Muscle of back (tissue), 3 donors: ENCODE measurements at regions not wholly inside any gene's neighbourhood (a gene's known extent, or its start where the extent isn't known, plus 50 kb on each side); places are given as distances from the start of the nearest gene placed in this dataset.
A peak's percentile ranks its signal among the peaks of the same experiment; 100 is the strongest.
"Not testable (repeated sequence)": the region's sequence is repeated elsewhere in the genome, so short reads cannot be mapped to it uniquely, and the experiment has no call there.

Experiments used
- DNase-seq, 3 donors: peaks; one replicate each; pipeline versions ENCODE4 v3.0.0 to v3.0.0-alpha.2; 2013

DNA sequence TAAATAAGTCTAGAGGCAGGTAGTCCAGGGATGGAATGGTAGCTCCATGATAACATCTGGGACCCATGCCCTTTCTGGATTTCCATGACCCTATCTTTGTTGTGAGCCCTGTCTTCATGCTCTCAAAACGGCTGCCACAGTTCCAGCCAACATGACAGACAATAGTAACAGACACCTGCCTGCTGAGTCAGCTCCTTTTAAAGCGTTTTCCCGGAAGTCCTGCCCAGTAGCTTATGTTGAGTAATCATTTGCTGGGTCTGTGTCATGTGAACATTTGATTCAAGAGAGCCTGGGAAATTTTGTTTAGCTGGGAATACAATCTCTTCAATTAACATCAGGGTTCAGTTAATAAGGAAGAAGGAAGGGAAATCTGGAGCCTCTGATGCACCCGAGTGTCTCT lies 262.2 kb upstream of the SULF2 start:
- no peak for DNase-seq

DNA sequence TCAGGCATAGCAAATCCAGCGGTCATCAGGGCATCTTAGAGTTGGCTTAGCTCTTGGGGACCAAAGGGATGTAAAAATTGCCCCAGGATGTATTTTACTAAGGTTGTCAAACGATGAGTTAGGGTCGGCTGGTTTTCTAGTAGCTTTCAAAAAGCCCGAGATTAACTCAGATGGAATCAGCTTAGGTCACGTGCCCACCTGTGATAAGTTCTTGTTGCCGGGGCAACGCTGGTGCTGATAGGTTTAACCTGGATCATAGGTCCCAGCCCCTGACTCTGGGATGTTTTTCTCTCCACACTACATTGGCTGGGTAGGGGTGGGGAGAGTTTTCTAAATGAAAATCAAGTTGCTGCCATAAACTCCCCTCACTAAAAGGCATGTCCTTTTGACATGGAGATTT lies 257.3 kb upstream of the SULF2 start:
- DNase-seq, result no peak

DNA sequence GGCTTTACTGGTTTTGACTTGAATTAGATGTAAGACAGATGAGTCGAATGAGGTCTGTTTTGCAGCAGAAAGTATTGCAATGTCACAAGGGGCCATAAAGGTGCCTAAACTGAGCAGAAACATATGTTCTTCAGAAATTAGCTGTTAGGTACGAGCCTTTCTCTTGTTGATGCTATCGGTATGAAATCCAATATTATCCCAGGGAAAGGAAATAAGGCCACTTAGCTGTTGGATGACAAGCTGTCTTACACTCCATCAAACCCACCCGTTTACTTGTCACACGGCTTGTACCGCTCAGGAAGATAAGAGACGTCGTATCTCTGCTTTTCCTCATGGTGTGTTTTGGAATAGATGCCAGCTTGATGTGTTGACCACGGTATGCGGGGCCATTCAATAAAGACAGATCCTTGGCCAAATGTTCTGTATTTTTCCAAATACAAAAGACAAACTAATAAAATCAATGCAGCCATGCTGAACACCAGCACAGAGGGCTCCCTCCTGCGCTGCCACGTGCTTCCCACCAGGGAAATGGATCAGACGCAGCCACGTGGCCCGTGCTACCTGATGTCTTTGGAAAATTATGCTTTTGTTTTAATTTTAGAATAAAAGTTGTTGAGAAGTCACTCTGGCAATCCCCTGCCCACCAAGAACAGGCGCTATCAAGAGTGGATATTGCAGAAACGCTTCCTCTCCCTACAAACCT lies 255.9 kb upstream of the SULF2 start:
- no peak for DNase-seq

DNA sequence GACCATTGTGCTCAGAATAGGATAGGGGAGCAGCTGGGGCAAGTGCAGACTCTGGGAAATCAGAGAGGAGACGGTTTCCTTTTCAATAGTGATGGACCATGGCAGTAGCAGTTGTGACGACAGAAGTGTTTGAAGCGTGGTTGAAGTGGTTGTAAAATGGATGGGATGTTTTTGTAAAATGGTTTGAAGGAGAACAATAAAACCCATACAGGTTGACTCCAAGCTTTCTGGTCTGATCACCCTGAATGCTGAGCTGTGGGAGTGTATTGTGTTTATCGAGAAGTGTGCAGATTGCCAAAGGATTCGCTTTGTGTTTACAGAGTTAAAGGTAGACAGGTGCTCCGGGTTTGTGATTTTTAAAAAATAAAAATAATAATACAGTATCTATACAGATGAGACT lies 255.2 kb upstream of the SULF2 start:
- DNase-seq, result no peak

DNA sequence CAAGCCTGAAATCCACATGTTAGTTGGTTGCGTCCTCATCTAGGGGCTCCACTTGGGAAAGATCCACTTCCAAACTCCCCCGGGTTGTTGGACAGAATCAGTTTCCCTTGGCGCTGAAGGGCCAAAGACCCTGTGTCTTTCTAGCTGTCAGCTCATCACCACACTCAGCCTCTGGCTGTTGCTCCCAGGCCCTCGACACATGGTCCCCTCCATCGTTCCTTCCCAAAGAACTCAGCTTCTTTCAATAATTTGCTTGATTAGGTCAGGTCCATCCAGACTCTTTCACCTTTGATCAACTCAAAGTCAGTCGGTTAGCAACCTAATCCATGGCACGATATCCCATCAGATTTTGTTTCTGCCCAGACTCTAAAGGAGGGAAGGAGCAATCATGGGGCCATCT lies 254.8 kb upstream of the SULF2 start:
- no peak for DNase-seq

DNA sequence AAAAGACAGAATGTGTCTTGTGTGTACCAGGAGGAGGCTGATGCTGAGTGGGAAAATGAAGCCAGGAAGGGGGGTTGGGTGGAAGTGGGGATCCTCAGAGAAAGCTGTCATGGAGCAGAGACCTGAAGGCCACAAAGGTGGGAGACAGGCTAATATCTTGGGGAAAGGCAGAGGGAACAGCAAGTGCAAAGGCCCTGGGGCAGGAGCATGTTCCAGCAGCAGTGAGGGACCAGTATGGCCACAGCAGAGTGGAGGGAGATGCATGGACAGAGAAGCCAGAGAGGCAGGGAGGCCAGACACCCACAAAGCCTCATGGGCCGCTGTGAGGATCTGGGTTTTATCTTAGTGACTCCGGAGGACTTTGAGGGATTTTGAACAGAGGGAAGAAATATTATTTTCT lies 254.2 kb upstream of the SULF2 start:
- DNase-seq, result no peak

DNA sequence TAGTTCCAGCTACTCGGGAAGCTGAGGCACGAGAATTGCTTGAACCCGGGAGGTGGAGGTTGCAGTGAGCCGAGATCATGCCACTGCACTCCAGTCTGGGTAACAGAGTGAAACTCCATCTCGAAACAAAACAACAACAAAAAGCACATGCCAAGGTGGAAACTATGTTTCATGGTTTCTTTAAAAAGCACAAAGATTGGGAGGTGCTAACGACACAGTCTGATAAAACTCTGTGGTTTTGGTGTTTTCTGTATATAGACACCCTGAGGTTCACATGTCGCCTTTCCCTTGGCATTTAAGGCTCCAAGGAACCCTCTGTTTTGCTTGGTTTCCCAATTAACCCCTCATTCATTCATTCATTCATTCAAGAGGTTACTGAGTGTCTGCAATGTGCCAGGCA lies 253.4 kb upstream of the SULF2 start:
- DNase-seq, result no peak

DNA sequence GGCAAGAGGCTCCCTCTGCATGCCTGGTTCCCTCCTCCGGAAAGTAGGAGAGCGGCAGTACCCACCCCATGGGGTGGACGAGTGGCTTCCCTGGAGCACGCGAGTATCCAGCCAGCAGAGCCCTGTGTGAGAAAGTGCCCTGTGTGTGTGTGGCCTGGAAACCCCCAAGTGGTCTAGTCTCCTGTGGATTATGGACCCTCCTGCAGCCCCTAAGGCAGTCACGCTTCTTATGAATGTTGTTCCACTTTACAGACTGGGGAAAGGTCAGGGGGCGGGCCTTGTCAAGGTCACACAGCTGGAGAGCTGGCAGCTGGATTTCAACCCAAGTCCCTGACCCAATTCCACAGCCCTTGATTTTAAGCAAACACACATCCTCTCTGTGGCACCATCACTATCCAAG lies 252.5 kb upstream of the SULF2 start:
- not testable (repeated sequence) for DNase-seq

DNA sequence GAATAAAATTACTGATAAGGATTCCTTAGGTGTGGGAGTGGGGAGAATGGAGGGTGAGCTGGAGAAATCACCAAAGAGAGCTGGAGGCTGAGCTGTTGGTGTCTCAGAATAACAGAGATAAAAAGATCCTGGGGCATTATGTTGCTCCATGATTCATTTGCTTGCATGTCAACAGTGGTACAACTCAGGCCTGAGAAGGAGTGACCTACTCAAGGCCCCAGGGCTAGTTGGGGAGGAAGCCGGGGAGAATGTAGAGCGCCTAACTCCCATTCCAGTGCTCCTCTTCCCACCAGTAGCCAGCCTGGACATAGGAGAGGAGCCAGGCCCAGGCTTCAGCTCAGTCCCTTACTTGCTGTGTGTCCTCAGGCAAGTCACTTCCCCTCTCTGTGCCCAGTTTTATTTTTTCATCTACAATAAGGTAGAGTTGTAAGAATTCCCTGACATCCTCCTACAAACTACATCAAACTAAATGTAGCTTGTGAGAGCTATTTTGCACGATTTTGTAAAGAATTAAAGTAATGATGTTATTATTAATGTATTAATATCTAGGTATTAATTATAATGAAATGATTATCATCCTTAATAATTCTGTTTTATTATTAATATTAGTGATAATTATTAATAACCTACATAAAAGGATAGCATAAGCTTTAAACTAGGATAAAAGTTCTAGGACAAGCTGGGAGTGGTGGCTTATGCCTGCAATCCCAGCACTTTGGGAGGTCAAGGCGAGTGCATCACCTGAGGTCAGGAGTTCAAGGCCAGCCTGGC lies 250.9 kb upstream of the SULF2 start:
- no peak for DNase-seq

DNA sequence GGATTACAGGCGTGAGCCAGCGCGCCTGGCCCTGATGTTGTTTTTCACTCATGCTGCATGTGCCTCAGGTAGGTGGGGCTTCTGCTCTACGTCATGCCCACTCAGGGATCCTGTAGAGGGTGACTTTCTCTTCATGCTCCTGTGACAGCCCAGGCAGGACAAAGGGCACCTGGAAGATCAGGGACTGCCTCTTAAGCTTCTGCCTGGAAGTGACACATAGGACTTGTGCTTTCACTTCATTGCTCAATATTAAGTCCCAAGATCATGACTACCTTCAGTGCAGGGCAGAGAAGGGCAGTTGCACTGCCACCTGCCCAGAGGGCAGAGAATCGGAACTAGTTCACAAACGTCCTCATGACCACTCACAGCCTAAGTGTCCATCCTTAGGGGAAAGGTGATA lies 249.5 kb upstream of the SULF2 start:
- DNase-seq, result no peak

DNA sequence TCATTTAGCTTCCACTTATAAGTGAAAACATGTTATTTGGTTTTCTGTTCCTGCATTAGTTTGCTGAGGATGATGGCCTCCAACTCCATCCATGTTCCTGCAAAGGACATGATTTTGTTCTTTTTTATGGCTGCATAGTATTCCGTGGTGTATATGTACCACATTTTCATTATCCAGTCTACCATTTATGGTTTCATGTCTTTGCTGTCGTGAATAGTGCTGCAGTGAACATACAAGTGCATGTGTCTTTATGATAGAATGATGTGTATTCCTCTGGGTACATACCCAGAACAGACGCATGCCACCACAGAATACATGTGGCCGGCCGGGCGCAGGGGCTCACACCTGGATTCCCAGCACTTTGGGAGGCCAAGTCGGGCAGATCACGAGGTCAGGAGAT lies 247.7 kb upstream of the SULF2 start:
- not testable (repeated sequence) for DNase-seq

DNA sequence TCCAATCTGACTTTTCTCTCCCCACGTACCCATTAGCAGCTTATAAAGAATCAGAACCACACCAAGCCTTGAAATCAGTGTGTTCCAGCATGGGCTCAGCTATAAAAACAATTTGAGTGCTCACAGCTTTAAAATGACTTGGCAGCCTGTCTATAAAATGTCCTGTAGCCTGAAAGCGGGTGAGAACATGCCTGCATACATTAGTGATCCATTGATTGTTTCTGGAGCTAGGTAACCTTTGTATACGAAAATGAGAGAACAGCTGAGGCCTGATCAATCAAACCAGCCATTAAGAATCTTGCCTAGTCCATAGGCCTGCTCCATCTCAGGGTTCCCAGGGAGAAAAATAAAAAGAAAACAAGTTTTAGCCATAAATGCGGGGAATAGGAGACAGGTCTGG lies 245.8 kb upstream of the SULF2 start:
- DNase-seq, result no peak

DNA sequence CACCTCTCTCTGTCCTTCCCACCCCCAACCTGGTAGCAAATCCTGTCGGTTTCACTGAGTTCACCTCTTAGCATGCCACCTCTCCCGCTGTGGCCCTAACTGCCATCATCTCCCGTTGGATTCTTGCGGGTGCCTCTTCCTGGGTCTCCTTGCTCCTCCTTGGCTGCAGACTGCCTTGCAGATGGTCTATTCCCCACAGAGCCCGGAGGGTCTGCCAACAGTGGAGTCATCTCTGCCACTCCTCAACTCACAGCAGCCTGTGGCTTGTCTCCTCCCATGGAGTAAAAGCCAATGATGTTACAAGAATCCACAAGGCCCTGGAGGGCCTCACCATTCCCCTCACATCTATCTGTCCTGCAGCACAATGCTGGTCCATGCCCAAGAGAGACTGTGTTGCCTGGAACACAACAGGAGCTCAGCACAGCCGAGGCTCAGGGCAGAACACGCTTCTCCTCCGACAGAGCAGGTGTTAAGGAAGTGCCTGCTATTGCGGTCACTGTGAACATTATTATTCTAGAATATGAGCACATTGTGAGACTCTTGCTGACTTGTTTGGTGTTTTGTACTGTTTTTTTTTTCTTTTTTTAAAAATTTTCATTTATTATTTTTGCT lies 241.8 kb upstream of the SULF2 start:
- DNase-seq, result no peak

DNA sequence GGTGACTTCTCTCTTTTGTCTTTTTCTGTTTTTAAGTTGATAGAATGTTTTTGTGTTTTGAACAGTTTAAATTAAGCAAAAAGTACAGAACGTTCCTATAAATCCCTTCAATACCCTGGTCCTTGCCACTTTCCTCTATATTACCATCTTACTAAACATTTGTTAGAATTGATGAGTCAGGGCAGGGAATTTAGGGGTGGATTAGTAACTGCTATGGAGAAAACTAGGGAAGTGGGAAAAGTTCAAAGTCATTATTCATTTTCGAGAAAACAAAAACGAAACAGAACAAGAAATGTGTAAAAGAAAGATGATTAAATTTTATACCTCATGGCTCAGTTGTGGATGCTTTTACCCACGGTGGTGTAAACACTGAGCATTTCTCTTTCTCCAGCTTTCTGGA lies 240.4 kb upstream of the SULF2 start:
- DNase-seq, result no peak

DNA sequence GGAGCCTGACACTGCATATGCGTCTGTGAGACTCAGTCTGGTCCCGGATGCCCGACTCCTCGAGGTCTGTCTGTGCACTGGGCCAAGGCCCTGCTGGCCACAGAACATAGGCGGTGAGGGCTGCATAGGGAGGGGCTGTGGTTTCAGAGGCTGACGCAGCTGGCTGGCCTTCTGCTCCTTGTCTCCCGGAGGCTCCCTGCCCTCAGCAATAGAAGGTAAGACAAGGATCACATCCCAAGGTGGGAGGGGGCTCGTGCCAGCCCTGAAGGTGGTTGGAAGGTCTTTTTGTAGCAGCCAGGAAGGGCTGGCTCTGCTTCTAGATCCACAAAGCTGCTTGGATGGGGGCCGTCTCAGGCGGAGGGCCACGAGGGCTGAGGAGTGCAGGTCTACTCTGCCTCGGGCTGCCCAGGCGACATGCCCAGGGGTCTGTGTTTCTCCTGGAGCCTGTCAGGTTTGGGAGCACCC lies 239.8 kb upstream of the SULF2 start:
- peak; percentile 59 to 71 (median 69) for DNase-seq

DNA sequence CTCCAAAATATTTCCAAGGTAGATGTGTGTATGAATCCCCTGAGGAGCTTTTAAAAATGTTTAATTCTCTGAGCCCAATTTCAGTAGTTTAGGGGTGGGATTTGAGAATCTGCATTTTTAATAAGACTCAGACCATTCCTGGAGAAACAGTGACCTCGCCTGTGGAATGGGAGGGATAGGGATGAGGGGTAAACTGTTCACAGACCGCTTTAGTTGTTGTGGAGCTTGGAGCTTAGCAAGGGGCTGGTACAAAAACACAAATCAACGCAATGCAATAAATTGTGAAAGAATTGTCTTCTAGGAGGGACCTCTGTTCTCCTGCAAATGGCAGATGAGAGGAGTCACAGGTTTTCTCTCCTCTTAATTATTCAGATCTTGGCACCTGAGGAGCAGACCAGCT lies 239.3 kb upstream of the SULF2 start:
- DNase-seq, result peak in 1 of 3 donors; percentile 32

DNA sequence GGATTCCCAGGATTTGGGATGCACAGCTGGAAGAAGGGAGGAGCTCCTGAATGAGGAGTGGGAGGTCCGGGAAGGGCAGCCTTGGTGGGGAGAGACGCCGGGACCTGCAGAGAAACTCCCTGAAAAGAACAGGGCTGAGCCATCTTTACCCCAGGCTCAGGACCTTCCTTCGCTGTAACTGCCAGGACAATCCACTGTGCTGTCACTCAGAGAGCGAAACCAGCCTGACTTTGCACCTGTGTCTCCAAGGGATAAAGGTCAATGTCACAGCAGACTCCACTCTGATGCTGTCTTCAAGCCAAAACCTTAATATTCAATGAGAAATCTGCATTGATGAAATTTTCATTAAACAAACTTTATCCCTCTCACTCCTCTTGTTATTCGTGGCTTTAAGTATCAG lies 235.4 kb upstream of the SULF2 start:
- not testable (repeated sequence) for DNase-seq

DNA sequence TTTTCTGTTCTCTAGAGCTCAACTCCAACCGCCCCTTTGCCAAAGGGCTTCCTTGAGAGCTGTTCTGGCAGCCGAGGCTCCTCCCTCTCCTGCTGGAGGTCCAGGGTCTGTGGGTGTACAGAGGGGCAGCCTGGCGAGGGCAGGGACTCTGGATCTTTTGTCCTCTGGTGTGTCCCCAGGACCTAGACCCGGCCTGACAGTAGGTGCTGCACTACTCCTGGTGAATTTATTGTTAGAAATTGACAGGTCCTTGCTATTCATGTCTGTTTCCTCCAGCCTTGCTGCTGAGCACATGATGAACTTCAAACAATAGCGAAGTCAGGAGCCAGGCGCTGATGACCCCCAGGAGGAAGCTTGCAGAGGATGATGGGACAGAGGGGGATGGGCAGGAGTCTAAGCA lies 234.7 kb upstream of the SULF2 start:
- no peak for DNase-seq

DNA sequence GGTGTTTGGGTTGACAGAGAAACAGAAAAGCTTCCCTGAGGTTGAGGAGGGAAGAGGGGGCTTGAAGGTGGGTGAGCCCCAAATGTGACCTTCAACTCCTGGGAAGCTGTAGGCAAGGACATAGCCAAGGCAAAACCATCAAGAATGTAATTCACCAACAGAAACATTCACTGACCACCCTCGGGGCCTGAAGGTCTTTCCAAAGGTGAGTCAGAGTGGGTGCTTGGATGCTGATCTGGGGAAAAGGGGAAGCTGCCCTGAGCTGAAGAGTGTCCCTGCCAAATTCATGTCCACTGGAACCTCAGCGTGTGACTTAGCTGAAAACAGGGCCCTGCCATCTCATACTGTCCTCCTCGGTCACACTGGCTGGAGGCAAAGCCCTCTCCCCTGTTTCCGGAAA lies 234.2 kb upstream of the SULF2 start:
- DNase-seq, result no peak

DNA sequence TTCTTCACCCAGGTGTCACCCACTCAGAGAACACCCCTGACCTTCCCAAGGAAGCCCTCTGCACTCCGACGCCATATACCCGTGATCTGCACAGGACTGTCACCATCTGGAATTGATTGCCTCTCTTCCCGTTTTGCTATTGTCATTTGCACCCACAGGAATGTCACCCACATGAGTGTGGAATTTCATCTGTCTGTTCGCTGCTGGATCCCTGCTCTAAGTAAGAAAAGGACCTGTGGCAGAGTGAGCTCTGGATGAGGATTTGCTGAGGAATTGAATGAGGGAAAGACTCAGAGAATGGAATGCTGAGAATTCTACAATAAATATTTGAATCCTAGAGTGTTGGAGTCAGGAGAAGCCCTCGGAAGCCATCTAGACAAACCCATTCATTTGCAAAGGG lies 233.6 kb upstream of the SULF2 start:
- peak in 1 of 3 donors; percentile 78 for DNase-seq

DNA sequence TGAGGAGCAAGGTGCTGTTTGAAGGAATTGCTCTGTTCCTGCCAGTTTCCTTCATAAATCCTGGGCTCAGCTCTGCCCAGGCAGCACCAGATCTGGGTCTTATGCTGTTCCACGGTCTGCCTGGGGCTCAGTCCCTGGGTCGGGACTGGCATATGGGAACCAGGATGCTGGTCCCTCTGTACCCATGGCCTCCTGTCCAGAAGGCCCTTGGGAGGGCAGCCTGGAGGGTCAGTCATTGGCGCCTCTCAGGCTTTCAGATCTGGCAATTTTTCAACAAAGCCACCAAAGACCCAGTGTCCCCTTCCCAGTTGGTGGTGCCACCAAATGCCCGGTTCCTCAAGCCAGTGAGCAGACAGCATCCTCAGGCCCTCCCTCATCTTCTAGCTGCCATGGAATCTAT lies 232.7 kb upstream of the SULF2 start:
- no peak for DNase-seq

DNA sequence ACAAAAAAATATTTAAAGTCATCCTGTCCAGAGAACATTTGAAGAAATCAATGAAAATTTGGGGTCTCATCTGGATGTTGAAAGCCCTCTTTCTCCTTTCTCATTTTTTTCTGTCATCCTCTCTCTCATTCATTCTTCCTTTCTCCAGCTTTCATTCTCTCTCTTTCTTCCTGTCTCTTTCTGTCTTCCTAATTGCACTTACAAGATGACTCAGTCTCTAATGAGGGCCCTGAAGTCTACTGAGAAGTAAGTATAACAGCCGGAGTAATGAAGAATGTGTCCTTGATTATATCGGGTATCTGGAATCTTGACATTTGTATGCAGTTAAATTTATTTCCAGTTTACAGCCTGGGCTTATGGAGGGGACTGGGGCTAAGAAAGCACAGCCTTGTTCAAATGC lies 232.2 kb upstream of the SULF2 start:
- DNase-seq, result peak in 1 of 3 donors; percentile 56
